ENCODE measurements at regions not wholly inside any gene's neighbourhood (a gene's known extent, or its start where the extent isn't known, plus 50 kb on each side); places are given as distances from the start of the nearest gene placed in this dataset.

- no peak for DNase-seq
Measured at GRCh38 chr5:4777435-4777834, 362.7 kb upstream of the ADAMTS16 start.

DNA sequence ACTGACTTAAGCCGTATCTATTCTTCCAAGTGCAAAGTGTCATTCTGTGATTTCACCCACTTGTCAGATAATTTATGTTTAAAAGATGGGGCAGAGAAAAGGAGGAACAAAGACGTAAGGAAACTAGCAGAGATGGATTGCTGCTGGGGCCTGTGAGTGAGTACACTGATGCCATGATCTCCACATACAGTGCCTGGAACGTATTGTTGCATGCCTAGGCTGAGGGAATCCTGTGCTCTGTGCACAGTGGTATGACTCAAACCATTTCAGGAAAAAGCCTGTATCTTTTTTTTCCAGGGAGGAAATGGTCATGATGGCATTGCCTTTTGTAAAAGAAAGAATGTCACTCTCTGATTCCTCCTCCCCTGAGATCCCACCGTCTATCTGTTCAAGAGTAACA is 359.5 kb upstream of the ADAMTS16 start:
- DNase-seq: no peak

DNA sequence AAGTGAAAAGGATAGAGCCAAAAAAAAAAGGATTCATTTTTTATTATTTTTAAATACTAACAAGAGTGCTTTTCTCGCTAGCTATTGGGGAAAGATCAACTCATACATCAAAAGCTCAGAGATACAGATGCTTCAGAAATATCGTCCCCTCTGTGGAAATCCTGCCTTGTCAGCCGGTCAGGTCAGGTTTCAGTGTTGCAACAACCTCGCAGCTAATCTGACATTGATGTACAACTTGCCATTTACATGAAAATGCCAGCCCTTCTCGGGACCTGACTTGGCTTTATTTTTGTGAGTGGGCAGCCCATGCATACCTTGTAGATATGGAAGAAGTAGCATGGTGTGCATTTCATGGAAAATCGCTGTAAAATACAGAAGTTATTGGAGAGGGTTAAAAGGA is 358.8 kb upstream of the ADAMTS16 start:
- no peak for DNase-seq

DNA sequence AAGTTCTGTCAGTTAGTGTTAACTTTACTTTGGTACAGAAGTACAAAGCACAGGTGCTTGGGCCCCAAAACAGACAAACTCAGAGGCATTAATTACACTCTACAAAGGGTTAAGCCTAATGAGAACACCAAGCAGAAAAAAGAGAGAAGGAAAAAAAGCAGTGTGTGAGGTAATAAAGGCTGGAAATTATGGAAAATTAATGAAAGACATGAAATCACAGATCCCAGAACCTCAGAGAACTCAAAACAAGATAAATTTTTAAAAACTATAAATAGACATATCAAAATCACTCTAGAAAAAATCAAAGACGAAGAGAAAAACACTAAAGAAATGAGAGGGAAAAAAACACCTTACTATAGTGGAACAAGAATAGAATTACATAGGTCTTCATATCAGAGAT is 354.2 kb upstream of the ADAMTS16 start:
- DNase-seq: no peak

DNA sequence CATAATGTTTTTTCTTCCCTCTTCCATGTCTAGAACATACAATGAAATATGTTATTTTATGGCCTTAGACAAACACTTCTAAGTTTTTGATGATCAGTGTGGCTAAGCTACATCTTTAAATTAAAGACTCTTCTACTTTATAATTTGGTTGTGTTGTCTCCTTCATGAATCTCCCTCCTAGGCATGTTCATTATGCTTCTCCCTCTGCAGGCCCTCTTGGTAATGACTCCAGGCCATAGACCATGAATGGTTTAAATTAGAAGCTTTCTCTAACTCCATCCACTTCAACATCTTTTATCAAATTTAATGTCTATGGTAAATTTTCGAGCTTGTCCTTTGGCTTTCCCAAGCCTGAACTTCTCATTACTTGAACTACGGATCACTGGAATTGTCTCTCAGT is 342.7 kb upstream of the ADAMTS16 start:
- DNase-seq: no peak

DNA sequence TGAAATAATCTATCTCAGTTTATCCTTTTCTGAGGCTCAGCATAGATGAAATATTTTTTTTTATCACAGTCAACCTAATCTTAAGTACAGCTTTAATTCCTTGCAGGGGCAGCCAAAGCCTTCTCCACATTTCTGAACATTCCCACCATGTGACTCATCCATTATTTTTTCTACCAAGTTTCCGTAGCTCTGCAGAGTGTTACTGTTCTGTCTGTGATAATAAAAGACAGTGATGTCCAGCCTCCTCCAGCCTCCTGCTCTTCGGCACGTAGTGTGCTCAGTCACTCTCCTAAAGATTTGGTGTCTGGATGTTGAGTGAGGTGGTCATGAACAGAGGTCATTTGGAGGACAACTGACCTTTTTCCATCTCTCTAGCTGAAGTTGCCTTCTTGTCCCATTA is 338.1 kb upstream of the ADAMTS16 start:
- DNase-seq: no peak

DNA sequence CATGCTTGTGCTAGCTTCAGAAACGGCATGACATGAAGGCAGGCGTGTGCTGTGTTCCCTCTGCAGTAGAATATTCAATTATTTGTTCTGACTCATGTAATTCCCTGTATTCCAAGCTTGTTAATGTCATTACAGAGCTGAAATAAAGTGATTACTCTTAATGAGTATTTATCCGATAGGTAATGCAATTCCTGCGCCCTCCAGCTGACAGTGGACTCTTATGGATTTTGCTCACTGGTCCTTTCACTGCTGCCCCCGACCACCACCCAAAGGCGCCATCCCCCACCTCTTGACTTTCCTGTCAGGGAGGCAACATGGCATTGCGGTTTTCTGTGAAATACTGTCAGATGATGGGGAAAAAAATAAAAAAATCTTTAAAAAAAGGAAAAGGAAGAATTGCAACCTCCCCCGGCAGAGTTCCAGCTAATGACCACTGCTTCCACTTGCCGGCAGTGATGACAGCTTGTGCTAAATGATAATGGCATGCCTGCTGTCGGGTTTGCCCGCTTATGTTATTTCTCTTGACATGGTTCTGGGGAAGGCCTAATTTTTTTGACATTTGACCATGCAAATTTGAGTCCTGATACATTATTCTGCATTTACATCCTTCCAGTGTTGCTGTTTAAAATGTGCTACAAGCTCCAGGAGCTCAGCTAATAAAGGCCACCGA is 335.3 kb upstream of the ADAMTS16 start:
- no peak for DNase-seq

DNA sequence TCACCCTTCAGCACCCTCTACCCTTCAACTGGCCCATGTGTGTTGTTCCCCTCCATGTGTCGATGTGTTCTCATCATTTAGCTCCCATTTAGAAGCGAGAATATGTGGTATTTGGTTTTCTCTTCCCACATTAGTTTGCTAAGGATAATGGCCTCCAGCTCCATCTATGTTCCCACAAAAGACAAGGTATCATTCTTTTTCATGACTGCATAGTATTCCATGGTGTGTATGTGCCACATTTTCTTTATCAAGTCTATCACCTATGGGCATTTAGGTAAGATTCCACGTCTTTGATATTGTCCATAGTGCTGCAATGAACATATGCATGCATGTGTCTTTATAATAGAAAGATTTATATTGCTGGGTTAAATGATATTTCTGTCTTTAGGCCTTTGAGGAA is 325.1 kb upstream of the ADAMTS16 start:
- no peak for DNase-seq

DNA sequence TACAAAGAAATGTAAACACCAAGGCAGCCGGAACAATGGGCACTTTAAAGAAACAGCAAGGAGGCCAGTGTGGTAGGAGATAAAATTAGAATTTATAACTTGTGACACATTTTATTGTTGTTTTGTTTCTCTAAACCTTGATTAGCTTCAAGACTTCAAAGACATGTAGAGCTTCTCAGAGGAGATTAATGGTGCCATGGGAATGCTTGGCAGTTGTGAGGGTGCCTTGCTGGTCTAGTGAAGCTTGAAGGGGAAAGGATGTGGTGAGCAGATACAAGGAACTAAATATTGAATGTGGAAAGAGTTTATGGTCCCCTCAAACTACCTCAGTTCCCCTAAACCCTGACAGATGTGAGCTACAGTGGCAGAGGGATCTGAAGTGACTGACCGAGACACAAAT is 322.4 kb upstream of the ADAMTS16 start:
- no peak for DNase-seq

DNA sequence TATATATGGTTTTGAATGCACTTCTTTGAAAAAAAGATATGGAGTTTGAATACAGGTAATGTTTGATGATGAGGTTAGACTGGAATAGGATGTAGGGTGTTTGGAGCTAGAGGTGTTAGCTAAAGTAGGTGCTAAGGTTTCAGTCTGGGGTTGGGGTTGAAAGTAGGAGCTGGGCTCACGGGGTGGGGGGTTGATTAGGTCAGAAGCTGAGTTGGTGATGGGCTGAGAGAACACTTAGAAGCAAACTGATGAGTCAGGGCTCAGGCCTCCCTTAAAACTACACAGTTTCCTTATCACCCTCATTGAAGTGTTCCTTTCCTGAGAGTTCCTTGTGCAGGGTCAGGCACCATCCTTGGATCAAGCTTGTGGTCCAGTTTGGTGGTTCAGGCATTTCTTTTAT is 308.8 kb upstream of the ADAMTS16 start:
- no peak for DNase-seq

- no peak for DNase-seq
Measured at GRCh38 chr5:4832471-4832870, 307.7 kb upstream of the ADAMTS16 start.

GRCh38 chr5:4833104-4833738 is 306.9 kb upstream of the ADAMTS16 start:
- no peak for DNase-seq

GRCh38 chr5:4837489-4838058 is 302.6 kb upstream of the ADAMTS16 start:
- no peak for DNase-seq

GRCh38 chr5:4845221-4845620 is 294.9 kb upstream of the ADAMTS16 start:
- DNase-seq: no peak

- DNase-seq: no peak
Measured at GRCh38 chr5:4847766-4848165, 292.4 kb upstream of the ADAMTS16 start.

DNA sequence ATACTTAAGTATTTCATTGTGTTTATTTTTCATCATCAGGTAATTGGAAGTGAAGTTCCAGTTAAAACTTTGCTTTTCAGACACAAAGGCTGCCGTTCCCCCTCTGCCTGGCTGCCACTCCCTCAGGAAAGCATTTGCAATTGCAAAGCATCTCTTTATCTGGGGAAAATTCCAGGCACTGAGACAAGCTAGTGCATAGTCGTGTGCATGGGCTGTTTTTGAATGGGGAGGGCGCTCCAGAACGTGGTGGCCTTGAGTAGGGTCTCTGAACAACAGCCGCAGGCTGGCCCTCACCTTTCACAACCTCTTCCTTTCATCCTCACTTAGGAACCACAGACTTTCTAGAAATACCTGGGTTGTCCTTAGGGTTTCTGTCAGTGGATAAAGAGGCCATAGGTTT is 285.1 kb upstream of the ADAMTS16 start:
- DNase-seq: no peak

DNA sequence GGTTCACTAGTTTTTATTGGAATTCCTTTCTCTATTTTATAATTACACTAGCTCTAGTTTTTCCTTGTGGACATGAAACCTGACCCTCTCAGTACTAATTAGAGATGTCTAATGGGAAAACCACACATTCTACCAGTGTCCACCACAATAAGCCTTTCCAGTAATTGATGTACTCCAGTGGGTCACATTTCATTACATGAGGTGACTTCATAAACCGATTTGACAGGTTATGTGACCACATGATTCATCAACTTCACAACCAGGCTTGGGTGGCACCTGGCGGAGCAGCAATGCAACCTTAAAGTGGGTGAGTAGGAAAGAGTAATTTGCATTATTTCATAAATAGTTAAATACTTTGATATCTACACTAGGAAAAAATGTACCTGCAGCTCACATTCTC is 284.2 kb upstream of the ADAMTS16 start:
- no peak for DNase-seq

DNA sequence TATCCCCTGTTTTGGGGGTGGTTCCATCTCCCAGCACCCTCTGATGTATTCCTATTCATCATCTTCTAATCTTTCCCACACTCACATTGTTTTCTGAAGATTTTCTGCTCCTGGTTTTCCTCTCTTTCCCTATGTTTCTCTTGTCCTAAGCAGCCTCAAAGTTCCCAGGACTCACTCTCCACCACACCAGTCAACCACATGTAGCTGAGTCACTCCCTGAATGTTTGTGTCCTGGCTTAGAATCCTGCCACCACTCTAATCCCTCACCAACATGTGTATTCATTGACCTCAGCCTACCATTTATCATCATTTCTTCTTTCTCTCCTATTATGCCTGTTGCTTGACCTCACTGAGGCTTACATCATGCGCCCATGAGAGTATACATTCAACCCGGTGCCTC is 282.4 kb upstream of the ADAMTS16 start:
- no peak for DNase-seq

- DNase-seq: no peak
Measured at GRCh38 chr5:4859500-4860235, 280.5 kb upstream of the ADAMTS16 start.

- no peak for DNase-seq
Measured at GRCh38 chr5:4860631-4861030, 279.5 kb upstream of the ADAMTS16 start.

DNA sequence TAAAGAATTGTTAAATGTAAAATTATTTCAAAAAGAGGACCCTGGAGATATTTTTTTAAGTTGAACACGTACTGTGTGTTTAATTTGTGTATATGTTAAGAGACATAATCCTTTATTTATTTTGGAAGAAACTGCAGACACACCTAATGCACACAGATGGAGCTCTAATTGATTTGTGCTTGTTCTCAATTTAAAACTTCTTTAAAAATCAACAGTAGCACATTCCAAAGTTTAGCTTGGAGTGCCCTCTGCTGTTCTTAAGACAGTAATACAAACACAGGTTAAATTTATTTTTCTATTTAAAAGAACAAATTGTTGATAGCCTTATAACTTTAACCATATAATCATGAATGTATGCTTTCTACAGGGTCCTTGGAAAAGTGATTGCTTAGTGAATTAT is 277.6 kb upstream of the ADAMTS16 start:
- DNase-seq: no peak

GRCh38 chr5:4866131-4866659 is 273.9 kb upstream of the ADAMTS16 start:
- DNase-seq: no peak

DNA sequence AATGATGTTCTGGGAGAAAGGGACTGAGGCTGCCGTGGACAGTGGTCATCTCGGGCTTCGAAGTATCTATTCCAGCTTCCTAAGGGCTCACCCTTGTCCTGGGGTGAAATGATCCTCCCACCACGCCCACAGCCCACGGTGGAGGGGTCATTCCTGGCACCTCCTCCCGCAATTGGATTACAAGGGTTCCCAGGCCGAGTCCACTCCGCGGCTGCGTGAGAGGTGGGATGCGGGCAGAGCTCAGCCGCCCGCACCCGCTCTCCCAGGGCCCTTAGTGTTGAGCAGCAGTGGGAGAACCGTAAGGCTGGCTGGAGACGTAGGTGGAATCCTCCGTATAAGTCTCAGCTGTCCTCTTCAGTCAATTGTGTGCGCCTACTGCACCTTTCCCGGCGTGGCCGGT is 273.3 kb upstream of the ADAMTS16 start:
- no peak for DNase-seq
